ENCODE measurements at regions not wholly inside any gene's neighbourhood (a gene's known extent, or its start where the extent isn't known, plus 50 kb on each side); places are given as distances from the start of the nearest gene placed in this dataset.

DNA sequence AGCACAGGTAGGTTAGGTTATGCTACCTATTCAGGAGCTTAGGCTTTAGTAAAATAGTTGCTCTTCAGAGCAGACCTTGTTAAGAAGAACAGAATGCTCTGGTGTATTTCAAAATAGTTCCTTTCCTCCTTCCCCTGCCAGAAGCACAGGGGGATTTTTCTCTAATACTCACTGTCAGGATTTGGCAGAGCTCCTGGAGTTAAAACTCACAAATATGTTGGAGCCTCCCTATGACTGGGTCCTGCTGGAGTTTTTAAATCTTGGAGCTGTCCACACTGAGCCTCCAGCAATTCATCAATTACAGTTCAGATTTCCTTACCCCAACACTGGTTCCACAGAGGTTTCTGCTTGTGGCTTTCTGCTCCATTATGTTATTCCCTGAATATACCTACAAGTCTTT lies 1233.8 kb upstream of the WWC1 start:
- no peak overlapping the region for H3K27ac ChIP-seq (ENCODE audit: low read length)
- H3K4me1 ChIP-seq (ENCODE audit: control insufficient read depth, insufficient read depth, low read length) = peaks cover 4% of the 10 kb centered on the region
- no peaks in the 10 kb centered on the region for H3K27me3 ChIP-seq (ENCODE audit: control insufficient read depth in 1 of 2, insufficient read depth in 2 of 2, low read length in 2 of 2)
- H3K4me3 ChIP-seq (ENCODE audit: low read length in 2 of 2) = no peak overlapping the region
- no peak overlapping the region for H3K9ac ChIP-seq (ENCODE audit: low read length in 2 of 2)
- no peaks in the 10 kb centered on the region for H3K36me3 ChIP-seq (ENCODE audit: control insufficient read depth in 2 of 2, insufficient read depth in 2 of 2, low read length in 2 of 2)
- no peaks in the 10 kb centered on the region for H3K9me3 ChIP-seq (ENCODE audit: control insufficient read depth in 2 of 2, low read length in 2 of 2)

DNA sequence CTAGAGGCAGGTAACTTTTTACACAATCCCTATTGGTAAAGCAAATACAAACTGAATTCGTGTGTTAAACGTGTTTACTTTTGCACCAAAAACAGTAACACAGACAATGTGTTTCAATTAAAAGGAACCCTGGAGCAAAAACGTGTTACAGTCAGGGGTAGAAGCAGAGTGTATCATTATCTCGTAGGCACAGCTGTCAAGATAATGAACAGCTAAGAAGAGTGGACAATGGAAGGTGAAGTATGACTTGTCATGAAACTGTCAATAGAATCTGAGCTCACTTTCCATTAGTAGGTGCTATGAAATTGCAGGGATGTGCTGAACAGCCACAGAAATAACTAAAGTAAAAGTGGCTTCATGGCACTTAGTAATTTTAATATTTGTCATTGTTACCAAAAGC lies 1229.8 kb upstream of the WWC1 start:
- no peak overlapping the region for H3K27ac ChIP-seq (ENCODE audit: low read length)
- H3K27me3 ChIP-seq (ENCODE audit: control insufficient read depth in 1 of 2, insufficient read depth in 2 of 2, low read length in 2 of 2) = no peaks in the 10 kb centered on the region
- H3K9me3 ChIP-seq (ENCODE audit: control insufficient read depth in 2 of 2, low read length in 2 of 2) = no peaks in the 10 kb centered on the region
- H3K4me3 ChIP-seq (ENCODE audit: low read length in 2 of 2) = no peak overlapping the region
- no peak overlapping the region for H3K9ac ChIP-seq (ENCODE audit: low read length in 2 of 2)
- peaks cover 4% of the 10 kb centered on the region for H3K4me1 ChIP-seq (ENCODE audit: control insufficient read depth, insufficient read depth, low read length)
- no peaks in the 10 kb centered on the region for H3K36me3 ChIP-seq (ENCODE audit: control insufficient read depth in 2 of 2, insufficient read depth in 2 of 2, low read length in 2 of 2)

DNA sequence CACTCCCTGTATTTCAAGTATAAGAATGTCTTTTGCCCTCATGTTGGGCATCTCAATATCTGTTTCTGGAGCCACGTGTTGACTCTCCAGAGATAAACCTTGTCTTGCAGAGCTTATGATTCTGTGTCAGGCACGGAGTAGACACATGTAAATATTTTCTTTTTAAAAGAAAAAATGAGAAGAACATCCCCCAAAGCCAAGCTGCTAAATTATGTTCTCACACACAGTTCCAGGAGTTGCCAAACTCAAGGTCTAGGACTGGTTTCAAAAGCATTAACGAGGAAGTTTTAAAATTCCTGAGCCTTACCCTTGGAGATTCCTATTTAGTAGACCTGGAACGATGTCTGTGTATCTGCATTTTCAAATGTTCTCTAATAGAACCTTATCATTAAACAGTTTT lies 1228.3 kb upstream of the WWC1 start:
- no peak overlapping the region for H3K9ac ChIP-seq (ENCODE audit: low read length in 2 of 2)
- H3K4me1 ChIP-seq (ENCODE audit: control insufficient read depth, insufficient read depth, low read length) = no peaks in the 10 kb centered on the region
- no peaks in the 10 kb centered on the region for H3K9me3 ChIP-seq (ENCODE audit: control insufficient read depth in 2 of 2, low read length in 2 of 2)
- H3K27me3 ChIP-seq (ENCODE audit: control insufficient read depth in 1 of 2, insufficient read depth in 2 of 2, low read length in 2 of 2) = no peaks in the 10 kb centered on the region
- H3K27ac ChIP-seq (ENCODE audit: low read length) = no peak overlapping the region
- no peak overlapping the region for H3K4me3 ChIP-seq (ENCODE audit: low read length in 2 of 2)
- no peaks in the 10 kb centered on the region for H3K36me3 ChIP-seq (ENCODE audit: control insufficient read depth in 2 of 2, insufficient read depth in 2 of 2, low read length in 2 of 2)

DNA sequence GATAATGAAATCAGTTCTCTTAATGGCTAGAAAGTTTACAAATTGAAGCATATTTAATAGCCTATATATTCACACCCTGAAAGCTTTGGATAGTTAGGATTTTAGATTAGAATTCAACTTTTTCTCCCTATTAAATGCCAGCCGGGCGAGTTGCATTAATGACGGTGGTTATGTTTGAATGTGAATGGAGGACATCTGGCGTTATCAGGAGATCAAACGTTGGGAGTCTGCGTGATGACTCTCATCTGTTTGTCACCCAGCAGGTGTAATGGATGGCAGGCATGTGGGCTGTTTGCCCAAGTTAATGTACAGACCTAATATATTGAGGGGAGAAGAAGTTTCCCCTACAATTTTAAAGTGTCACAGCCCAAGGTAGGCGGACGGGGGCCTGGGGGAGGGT lies 1227.7 kb upstream of the WWC1 start:
- Histone ChIP-seq H3K36me3 (ENCODE audit: control insufficient read depth in 2 of 2, insufficient read depth in 2 of 2, low read length in 2 of 2) (no peaks in the 10 kb centered on the region), H3K4me3 (ENCODE audit: low read length in 2 of 2) (no peak overlapping the region), H3K9me3 (ENCODE audit: control insufficient read depth in 2 of 2, low read length in 2 of 2) (no peaks in the 10 kb centered on the region), H3K4me1 (ENCODE audit: control insufficient read depth, insufficient read depth, low read length) (no peaks in the 10 kb centered on the region), H3K9ac (ENCODE audit: low read length in 2 of 2) (no peak overlapping the region), H3K27ac (ENCODE audit: low read length) (no peak overlapping the region), H3K27me3 (ENCODE audit: control insufficient read depth in 1 of 2, insufficient read depth in 2 of 2, low read length in 2 of 2) (no peaks in the 10 kb centered on the region)

DNA sequence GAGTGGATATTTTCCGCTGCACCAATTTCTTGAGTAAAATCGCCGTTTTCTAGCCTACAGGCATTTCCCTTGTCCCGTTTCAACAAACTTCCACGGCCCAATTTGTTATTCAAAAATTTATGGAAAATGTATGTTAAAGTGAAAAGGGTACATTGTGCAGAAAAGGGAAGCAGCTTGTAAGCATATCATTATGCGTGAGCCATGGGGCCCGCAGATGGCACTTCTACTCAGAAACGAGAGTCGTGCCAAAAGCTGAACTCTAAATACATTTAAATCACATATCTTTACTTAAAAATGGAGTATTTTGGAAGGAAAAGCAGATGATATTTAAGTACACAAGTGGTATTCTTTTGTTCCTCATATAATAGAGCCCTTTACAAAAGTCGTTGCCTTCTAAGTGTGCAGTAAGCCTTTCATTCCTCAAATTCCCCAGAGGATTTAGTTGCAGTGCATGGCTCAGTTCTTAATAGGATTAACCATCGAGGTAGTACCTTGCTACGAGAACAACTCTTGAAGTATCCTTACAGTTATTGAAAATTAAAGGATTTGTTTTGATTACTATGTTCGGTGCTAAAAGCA lies 1227.2 kb upstream of the WWC1 start:
- H3K27me3 ChIP-seq (ENCODE audit: control insufficient read depth in 1 of 2, insufficient read depth in 2 of 2, low read length in 2 of 2) = no peaks in the 10 kb centered on the region
- no peaks in the 10 kb centered on the region for H3K9me3 ChIP-seq (ENCODE audit: control insufficient read depth in 2 of 2, low read length in 2 of 2)
- no peak overlapping the region for H3K4me3 ChIP-seq (ENCODE audit: low read length in 2 of 2)
- H3K27ac ChIP-seq (ENCODE audit: low read length) = no peak overlapping the region
- H3K9ac ChIP-seq (ENCODE audit: low read length in 2 of 2) = no peak overlapping the region
- no peaks in the 10 kb centered on the region for H3K36me3 ChIP-seq (ENCODE audit: control insufficient read depth in 2 of 2, insufficient read depth in 2 of 2, low read length in 2 of 2)
- H3K4me1 ChIP-seq (ENCODE audit: control insufficient read depth, insufficient read depth, low read length) = no peaks in the 10 kb centered on the region

DNA sequence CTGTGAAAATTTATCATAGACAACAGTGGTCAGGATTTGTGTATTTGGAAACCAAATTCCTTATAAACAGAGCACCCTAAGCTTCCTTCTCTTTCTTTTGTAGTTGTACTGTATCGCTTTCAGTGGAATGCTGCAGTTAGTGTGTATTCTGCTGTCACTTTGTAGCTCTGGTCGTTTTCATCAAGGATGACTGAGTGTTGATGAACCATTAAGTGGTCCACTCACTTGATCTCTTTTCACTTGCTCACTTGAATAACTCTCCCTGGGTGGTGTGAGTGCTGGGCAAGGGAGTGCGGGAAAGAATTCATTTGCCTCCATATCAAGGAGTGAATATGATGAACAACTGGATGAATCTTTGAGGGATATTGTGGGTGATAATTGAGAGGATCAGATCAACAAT lies 1225.7 kb upstream of the WWC1 start:
- H3K27me3 ChIP-seq (ENCODE audit: control insufficient read depth in 1 of 2, insufficient read depth in 2 of 2, low read length in 2 of 2) = no peaks in the 10 kb centered on the region
- H3K9ac ChIP-seq (ENCODE audit: low read length in 2 of 2) = no peak overlapping the region
- H3K27ac ChIP-seq (ENCODE audit: low read length) = no peak overlapping the region
- H3K9me3 ChIP-seq (ENCODE audit: control insufficient read depth in 2 of 2, low read length in 2 of 2) = no peaks in the 10 kb centered on the region
- no peaks in the 10 kb centered on the region for H3K36me3 ChIP-seq (ENCODE audit: control insufficient read depth in 2 of 2, insufficient read depth in 2 of 2, low read length in 2 of 2)
- H3K4me1 ChIP-seq (ENCODE audit: control insufficient read depth, insufficient read depth, low read length) = no peaks in the 10 kb centered on the region
- H3K4me3 ChIP-seq (ENCODE audit: low read length in 2 of 2) = no peak overlapping the region

DNA sequence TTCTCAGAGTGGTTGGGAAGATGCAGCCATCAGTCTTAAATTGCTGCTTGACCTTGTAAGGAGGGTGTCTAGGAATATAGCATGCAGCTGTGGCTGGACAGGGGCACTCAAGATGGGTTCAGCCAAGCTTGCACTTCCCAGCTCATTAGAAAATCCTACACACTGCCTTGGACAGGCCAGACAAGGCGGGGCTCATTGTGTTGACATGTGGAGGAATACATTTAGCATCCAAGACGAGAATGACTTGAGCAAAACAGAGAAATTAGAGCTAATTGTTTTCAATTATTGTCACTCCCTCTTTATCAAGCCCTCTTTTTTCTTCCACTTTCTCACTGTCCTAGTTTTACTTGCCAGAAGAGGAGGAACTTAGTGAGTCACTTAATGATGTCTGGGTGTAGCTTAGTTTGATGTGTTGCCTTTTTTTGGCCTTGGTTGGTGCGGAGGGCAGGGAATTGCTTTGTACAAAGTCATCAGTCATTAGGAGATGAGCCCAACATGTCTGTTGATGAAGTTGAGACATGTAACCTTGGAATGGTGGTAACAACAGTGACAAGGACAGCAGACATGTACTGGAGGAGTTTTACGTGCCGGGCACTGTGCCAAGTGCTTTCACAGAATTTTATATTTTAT lies 1219.3 kb upstream of the WWC1 start:
- Histone ChIP-seq H3K4me3 (ENCODE audit: low read length in 2 of 2) (peak overlapping the region in 1 of 2 donors; percentile 34), H3K27ac (ENCODE audit: low read length) (no peak overlapping the region), H3K27me3 (ENCODE audit: control insufficient read depth in 1 of 2, insufficient read depth in 2 of 2, low read length in 2 of 2) (no peaks in the 10 kb centered on the region)

DNA sequence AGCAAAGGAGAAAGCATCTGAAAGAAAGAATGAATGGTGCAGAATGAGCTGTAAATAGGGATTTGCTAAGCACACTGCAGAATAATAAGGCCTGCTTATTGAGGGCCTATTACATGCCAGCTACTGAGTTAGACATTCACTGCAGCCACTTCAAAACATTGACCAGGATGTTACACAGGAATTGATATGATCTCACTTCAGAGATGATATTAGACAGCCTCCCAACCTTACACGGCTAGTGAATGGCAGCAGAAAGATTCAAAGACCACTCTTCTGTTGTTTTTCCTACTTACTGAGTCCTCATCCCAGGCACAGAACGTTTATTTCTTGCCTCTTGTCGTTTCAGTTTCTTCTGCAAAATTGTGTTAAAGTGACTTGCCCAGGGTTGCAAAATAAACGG lies 1209.9 kb upstream of the WWC1 start:
- Histone ChIP-seq H3K4me3 (ENCODE audit: low read length in 2 of 2) (no peak overlapping the region), H3K27ac (ENCODE audit: low read length) (no peak overlapping the region), H3K27me3 (ENCODE audit: control insufficient read depth in 1 of 2, insufficient read depth in 2 of 2, low read length in 2 of 2) (no peaks in the 10 kb centered on the region), H3K9me3 (ENCODE audit: control insufficient read depth in 2 of 2, low read length in 2 of 2) (no peaks in the 10 kb centered on the region), H3K4me1 (ENCODE audit: control insufficient read depth, insufficient read depth, low read length) (no peaks in the 10 kb centered on the region), H3K9ac (ENCODE audit: low read length in 2 of 2) (no peak overlapping the region), H3K36me3 (ENCODE audit: control insufficient read depth in 2 of 2, insufficient read depth in 2 of 2, low read length in 2 of 2) (no peaks in the 10 kb centered on the region)

More for the DNA sequence above, 1219.3 kb upstream of the WWC1 start:
- Histone ChIP-seq H3K9me3 (ENCODE audit: control insufficient read depth in 2 of 2, low read length in 2 of 2) (no peaks in the 10 kb centered on the region), H3K4me1 (ENCODE audit: control insufficient read depth, insufficient read depth, low read length) (no peaks in the 10 kb centered on the region), H3K9ac (ENCODE audit: low read length in 2 of 2) (no peak overlapping the region), H3K36me3 (ENCODE audit: control insufficient read depth in 2 of 2, insufficient read depth in 2 of 2, low read length in 2 of 2) (no peaks in the 10 kb centered on the region)

DNA sequence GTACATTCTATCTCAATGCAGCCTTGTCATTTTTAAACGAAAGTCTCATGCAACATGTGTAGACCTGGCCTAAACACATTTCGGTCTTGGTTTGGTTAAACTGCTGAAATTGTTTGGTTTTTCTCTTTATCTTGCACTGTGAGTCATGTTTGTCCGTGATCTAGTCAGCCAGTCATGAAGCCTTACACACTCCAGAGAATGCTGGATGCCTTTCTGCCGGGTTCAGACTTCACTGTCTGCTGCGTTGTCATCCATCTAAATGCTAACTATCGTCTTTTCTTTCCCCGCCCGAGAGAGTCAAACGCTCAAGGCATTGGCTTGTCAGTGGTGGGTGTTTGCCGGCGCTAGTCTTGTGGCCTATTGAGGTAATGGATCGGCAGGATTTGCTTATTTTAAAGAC lies 1194.6 kb upstream of the WWC1 start:
- Histone ChIP-seq H3K9me3 (ENCODE audit: control insufficient read depth in 2 of 2, low read length in 2 of 2) (no peaks in the 10 kb centered on the region), H3K4me3 (ENCODE audit: low read length in 2 of 2) (no peak overlapping the region), H3K9ac (ENCODE audit: low read length in 2 of 2) (no peak overlapping the region), H3K27ac (ENCODE audit: low read length) (no peak overlapping the region), H3K27me3 (ENCODE audit: control insufficient read depth in 1 of 2, insufficient read depth in 2 of 2, low read length in 2 of 2) (no peaks in the 10 kb centered on the region), H3K36me3 (ENCODE audit: control insufficient read depth in 2 of 2, insufficient read depth in 2 of 2, low read length in 2 of 2) (no peaks in the 10 kb centered on the region), H3K4me1 (ENCODE audit: control insufficient read depth, insufficient read depth, low read length) (no peaks in the 10 kb centered on the region)

DNA sequence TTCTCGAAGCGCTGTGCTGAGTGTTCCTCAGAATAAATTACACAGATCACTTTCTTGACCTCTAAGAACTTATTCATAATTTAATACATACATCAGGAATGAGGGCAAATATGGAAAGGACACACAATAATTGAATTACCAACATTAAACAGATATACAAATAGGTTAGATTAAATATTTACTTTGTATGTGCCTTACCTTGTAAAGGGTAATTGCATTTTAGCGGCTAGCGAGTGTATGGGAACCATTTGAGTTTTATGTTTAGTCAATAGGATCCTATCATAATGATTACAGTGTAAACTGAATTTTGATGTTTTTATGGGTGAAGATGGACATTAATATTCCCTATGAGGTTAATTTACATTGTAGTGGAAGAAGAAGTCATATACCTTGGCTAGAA lies 1187.1 kb upstream of the WWC1 start:
- no peaks in the 10 kb centered on the region for H3K4me1 ChIP-seq (ENCODE audit: control insufficient read depth, insufficient read depth, low read length)
- H3K9me3 ChIP-seq (ENCODE audit: control insufficient read depth in 2 of 2, low read length in 2 of 2) = no peaks in the 10 kb centered on the region
- no peaks in the 10 kb centered on the region for H3K27me3 ChIP-seq (ENCODE audit: control insufficient read depth in 1 of 2, insufficient read depth in 2 of 2, low read length in 2 of 2)
- no peaks in the 10 kb centered on the region for H3K36me3 ChIP-seq (ENCODE audit: control insufficient read depth in 2 of 2, insufficient read depth in 2 of 2, low read length in 2 of 2)
- no peak overlapping the region for H3K27ac ChIP-seq (ENCODE audit: low read length)
- no peak overlapping the region for H3K9ac ChIP-seq (ENCODE audit: low read length in 2 of 2)
- H3K4me3 ChIP-seq (ENCODE audit: low read length in 2 of 2) = no peak overlapping the region

DNA sequence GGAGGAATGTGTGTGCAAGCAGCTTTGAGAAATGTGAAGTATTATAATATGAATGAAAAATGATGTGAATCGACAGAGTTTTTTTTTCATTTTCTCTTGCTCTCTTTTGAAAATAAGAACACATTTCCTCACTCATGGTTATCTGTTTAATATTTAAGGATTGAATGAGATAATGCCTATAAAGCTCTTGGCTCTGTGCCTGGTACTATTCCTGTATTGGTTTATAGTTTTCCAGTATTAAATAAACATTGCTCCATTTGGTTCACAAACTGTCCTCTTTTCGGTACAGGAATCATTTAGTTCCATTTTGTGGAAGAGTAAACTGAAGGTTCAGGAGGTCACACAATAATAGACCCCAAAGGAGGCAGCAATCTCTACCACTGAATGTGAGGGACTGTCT lies 1185.5 kb upstream of the WWC1 start:
- H3K4me1 ChIP-seq (ENCODE audit: control insufficient read depth, insufficient read depth, low read length) = no peaks in the 10 kb centered on the region
- no peak overlapping the region for H3K4me3 ChIP-seq (ENCODE audit: low read length in 2 of 2)
- H3K9me3 ChIP-seq (ENCODE audit: control insufficient read depth in 2 of 2, low read length in 2 of 2) = no peaks in the 10 kb centered on the region
- H3K27me3 ChIP-seq (ENCODE audit: control insufficient read depth in 1 of 2, insufficient read depth in 2 of 2, low read length in 2 of 2) = no peaks in the 10 kb centered on the region
- H3K9ac ChIP-seq (ENCODE audit: low read length in 2 of 2) = no peak overlapping the region
- no peaks in the 10 kb centered on the region for H3K36me3 ChIP-seq (ENCODE audit: control insufficient read depth in 2 of 2, insufficient read depth in 2 of 2, low read length in 2 of 2)
- H3K27ac ChIP-seq (ENCODE audit: low read length) = no peak overlapping the region

All from stomach smooth muscle (tissue), 2 donors.